Right renal cortex interstitium (tissue), 3 donors: ENCODE measurements at regions not wholly inside any gene's neighbourhood (a gene's known extent, or its start where the extent isn't known, plus 50 kb on each side); places are given as distances from the start of the nearest gene placed in this dataset.

Experiments
- DNase-seq, 3 donors: peaks; one replicate each; pipeline ENCODE4 v3.0.0-alpha.2; 2013; ENCODE audit warnings: low read depth in 3 of 3, low spot score in 2 of 3

DNA sequence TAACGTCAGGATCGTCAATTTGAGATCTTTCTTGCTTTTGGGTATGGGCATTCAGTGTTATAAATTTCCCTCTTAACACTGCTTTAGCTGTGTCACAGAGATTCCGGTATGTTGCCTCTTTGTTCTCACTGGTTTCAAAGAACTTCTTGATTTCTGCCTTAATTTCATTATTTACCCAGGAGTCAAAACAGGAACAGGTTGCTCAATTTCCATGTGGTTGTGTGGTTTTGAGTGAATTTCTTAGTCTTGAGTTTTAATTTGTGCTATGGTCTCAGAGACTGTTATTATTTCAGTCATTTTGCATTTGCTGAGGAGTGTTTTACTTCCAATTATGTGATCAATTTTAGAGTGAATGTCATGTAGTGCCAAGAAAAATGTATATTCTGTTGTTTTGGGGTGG lies 153.1 kb downstream of the PCDH17 start:
- DNase-seq = no peak

DNA sequence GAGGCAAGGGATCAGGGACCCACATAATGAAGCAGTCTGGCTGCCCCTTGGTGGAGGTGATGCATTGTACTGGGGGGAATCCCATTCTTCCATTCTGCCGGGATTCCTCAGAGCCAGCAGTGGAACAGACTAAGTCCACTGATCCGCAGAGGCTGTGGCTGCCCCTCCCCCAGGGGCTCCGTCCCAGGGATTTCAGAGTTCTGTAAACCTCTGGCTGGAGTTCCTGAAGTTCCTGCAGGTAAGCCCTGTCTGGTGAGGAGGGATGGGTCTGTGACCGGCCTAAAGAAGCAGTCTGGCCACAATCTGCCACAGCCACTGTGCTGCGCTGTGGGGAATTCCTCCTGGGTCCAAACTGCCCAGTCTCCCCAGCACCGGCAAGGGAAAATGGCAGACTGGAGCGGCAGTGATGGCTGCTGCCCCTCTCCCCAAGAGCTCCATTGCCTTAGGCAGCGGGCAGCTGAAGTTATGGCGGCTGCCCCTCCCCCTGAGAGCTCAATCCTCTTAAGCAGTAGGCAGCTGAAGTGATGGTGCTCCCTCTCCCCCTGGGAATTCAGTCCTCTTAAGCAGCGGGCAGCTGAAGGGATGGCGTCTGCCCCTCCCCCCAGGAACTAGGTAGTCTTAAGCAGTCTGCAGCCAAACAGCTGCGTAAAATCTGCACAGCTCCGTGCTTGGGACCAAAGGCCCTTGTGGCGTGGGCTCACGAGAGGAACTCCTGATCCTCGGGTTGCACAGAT lies 155.7 kb downstream of the PCDH17 start:
- no peak for DNase-seq

DNA sequence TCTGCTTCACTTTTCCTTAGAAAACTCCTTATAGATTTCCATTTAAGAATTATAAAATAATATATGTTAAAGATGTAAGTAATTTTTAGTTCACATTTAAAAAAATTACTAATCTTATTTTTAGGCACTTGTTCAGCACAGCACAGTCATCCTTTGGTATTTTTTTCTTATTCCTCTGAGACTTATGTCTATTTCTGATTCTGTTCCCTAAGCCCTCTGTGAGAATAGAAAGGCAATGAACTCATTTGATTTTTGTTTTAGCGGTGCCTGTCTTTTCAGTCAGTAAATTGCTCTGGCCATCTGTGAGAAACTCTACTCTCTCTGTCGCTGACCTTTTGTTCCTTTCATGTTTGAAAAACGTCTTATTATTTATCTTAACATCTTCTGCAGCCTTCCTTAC lies 168.1 kb downstream of the PCDH17 start:
- no peak for DNase-seq

DNA sequence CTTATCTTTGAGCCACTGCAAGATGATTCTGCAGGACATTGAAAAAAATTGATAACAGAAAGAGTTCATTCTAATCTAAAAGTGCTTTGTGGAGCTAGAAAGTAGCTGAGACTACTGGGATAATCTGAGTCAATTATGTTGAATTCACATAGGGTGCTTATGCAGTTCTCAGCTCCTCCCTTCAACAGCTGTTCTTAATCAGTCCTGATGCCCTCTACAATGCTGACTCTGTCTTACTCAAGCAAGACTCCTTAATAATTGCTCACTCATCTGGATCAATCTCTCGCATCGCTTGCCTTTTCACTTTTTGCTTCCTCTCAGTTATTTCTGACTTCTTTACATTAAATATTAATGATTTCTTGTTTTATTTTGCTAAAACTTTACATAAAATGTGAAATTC lies 182.1 kb downstream of the PCDH17 start:
- no peak for DNase-seq

DNA sequence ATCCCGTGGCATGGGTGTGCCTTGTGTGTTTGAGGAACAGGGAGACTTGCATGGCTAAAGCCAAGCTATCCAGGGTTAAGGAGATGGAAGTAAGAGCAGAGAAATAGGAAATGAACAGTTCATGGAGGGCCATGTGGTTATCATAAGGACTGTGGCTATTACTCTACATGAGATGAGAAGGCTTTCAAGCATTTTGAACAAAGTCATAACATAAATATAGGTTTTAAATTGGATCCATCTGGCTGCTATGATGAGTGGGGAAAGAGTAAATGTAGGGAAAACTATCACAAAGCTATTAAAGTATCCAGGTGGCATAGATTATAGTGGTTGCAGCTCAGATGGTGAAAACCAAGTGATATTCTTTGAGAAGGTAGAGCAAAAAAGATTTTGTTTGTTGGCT lies 184.1 kb downstream of the PCDH17 start:
- no peak for DNase-seq

DNA sequence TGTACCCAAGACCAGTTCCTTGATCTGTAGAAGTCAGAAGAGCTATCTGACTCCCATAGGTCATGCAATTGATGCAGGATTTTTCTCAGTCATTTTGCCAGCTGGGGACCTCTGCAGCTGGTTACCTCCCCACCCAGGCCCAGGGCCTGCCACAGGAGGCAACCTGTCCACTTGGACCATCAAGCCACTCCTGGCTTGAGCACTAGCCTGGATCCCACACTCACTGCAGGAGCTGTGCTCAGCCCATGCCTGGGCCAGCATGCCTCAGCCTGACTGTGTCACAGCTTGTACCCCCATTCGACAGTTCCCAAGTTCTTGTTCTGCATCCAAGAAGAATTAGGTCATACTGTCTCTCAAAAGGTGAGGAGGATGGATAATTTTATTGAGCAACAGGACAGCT lies 189.4 kb downstream of the PCDH17 start:
- no peak for DNase-seq

DNA sequence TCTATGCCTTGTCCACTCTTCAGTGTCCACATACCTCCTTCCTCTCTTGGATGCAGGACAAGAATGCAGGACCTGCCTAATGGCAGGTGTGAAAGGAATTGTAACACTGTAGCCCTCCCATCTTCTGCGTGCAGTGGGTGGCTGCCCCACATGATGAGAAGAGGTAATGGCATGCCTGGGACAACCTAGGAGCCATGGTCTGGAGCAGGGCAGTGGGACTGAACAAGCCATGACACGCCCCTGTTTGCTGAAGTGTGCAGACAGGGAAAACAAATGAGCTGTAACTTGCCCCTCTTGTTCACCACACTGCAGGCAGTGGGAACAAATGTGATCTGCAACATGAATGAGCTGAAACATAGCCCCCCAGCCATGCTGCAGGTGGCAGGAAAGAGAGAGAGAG lies 192.2 kb downstream of the PCDH17 start:
- DNase-seq = no peak

DNA sequence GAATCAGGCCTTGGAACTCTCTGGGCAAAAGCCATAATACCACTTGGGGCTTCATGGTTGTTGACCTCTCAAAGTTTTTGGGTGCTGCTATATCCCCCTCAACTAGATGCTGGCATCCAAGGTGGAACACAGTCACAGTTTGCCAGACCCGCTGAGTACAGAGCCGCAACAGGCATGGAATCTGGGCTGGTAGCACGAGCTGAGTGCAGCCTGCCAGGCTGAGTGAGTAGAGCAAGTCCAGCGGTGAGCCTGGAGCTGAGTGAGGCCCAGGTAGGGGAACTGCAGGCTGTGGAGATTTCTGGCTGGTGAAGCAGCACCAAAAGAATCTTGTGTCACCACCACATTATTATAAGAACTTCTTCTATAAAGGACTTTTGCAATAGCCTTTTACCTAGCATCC lies 192.6 kb downstream of the PCDH17 start:
- no peak for DNase-seq

DNA sequence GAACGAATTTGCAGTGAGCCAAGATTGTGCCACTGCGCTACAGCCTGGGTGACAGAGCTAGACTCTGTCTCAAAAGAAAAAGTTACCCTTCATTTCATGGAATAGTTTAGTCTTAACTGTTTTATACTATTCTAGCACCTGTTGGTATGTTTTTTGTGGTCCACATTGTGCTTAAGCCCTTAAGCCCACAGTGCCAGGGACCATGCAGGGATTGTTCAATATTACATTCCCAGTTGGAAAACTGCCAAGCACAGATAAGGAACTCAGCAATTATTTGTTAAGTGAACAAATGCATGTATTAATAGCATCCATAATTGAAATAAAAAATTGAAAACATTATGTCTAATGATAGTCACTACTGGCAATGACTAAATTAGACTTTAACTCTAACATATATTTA lies 193.5 kb downstream of the PCDH17 start:
- DNase-seq = no peak

DNA sequence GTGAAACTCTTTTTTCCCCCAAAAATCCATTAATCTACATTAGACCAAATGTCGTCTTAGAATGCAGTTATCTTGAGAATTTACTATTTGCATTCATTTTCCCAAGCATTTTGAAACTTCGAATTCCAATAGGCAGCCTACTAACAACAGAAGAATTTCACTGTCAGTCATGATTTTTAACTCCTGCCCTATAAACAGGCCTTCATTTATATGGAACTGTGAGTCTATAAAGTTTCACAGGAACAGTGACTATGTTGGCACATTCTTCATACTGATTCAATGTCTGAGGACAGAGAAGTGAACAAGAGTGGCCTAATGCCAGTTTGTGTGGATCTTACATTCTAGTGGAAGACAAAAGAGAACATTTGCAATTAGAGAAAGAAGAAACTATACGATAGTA lies 198.0 kb downstream of the PCDH17 start:
- DNase-seq = no peak

DNA sequence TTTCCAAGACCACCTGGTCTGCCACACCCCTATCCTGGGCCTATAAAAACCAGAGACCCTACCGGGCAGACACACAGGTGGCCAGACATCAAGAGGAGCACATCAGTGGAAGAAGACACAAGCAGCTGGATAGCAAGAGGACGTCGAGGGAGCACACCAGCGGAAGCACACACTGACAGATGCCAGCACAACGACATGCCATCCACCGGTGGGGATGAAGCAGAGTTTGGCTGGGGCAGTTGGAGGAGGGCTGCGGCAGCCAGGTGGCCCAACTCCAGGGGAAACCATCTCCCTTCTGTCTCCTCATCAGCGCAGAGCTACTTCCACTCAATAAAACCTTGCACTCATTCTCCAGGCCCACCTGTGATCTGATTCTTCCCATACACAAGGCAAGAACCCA lies 200.6 kb downstream of the PCDH17 start:
- DNase-seq = no peak

DNA sequence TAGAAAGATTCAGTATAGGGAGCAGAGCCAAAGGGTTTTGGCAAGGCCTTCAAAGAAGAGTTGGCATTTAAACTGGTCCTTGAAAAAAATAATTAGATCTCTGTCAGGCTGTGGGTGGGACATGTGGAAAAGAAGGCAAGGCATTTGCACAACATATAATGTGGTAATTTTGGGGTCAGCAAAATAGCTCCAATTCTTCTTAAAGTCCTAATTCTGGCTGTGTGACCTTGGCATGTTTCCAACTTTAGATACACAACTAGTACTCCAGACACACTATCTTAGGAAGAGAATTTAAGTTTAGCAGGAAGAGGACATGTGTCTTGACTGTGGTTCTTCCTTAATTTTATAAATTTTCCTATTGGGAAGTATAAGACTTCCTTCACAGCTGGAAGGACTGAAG lies 206.3 kb downstream of the PCDH17 start:
- DNase-seq = no peak

DNA sequence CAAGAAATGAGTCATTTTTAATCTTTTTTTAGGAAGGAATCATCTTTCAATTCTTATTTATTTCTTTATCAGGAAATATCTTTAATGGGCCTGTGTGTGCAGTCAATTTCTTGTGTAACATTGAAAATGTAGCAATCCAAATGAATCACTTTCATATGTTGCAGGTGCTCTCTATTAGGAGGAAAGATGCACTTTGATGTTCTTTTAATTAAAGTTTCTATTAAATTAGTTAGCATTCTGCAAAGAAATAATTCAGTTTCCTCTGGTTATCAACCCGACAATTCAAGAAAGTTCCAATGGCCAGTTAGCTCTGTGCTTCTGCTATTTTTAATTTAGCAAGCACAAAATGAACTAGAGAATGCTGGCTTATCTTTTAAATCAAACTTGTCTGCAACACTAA lies 212.0 kb downstream of the PCDH17 start:
- no peak for DNase-seq

DNA sequence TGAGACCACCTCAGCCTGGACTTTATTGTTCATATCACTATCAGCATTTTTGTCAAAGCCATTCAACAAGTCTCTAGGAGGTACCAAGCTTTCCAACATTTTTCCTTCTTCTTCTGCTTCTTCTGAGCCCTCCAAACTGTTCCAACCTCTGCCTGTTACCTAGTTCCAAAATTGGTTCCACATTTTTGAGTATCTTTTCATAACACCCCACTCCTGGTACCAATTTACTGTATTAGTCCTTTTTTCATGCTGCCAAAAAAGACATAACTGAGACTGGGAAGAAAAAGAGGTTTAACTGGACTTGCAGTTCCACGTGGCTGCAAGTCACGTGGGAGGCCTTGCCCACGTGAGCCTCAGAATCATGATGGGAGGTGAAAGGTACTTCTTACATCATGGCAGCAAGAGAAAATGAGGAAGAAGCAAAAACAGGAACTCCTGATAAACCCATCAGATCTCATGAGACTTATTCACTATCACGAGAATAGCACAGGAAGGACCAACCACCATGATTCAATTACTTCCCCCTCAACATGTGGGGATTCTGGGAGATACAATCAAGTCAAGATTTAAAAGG lies 215.1 kb downstream of the PCDH17 start:
- DNase-seq = no peak

DNA sequence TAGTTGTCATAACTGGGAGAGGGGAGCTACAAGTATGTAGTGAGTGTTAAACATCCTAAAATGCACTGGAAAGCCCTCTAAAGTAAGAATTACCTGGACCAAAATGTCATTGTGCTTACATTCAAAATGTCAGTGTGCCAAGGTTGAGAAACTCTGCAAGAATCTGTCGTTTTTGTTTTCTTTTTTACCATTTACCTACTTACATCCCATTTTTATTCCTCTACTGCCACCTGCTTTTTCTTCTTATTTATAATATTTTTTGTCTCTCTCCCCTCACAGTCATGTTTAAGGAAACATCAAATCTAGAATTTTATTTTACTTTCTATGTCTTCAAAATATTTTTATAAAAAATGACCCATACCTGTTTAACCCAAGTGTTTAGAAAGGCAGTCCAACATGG lies 226.4 kb downstream of the PCDH17 start:
- no peak for DNase-seq

DNA sequence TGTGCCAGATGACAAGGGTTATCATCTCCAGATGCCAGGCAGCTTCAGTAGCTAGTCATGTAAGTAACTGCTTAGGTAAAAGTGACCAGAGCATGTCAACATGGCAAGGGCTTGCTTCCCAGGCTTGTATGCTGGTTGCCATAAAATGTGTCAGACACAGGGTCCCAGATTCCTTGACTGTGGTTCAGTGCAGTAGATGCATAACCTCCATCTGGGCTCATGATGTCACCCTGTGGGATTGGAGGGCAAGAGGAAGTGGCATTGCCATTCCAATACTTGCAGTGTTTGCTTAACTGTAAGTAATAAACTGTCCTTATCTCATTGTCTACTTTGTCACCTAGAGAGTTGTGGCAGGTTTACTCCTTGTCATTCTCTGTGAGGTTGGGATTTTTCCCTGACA lies 226.8 kb downstream of the PCDH17 start:
- DNase-seq = no peak

DNA sequence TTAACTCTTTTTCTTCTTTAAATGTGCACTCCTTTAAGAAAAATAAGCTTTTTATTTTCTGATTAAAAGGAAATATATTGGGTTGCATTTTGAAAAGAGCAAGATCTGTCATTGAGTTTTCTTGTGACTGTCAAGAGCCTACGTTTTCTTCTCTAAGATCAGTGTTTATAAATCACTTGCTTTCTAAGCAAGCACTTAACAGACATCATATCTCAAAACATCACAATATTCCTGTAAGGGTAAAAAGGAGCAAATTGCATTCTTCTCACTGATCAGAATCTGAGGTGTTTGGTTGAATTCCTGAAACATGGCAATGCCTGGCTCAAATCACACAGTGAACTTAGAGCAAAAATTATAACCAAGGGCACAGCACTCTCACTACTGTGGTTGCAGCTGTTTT lies 231.3 kb downstream of the PCDH17 start:
- DNase-seq = no peak

DNA sequence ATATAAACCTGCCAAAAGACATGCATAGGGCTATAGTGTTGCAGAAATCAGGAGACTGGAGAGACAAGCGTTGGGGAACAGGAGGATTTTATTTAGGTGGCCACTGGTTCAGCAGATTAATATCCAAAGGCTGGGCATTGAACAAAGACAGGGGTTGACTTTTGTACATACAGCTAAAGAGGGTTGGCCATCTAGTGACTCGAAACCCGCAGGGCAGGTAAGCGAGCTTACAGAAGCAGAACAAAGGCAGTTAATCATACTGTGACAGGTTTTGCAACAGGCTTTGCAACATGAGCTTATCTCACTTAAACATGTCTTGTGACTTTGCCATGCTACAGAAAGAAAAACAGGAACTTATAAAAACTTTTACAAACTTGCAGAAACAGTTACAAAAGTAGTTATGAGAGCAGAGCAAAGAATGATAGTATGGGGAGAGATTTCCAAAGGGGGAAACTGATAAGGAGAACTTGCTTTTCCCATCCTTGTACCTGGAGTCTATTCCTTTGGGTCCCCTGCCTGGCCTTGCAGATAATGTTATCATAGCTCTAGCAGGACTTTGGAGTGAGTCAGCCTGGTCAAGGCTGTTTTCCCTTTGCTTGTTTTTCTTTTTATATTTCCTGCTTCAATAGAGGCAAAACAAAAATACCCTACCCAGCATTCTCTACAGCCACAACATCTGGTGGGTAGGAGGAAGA lies 234.2 kb downstream of the PCDH17 start:
- no peak for DNase-seq

DNA sequence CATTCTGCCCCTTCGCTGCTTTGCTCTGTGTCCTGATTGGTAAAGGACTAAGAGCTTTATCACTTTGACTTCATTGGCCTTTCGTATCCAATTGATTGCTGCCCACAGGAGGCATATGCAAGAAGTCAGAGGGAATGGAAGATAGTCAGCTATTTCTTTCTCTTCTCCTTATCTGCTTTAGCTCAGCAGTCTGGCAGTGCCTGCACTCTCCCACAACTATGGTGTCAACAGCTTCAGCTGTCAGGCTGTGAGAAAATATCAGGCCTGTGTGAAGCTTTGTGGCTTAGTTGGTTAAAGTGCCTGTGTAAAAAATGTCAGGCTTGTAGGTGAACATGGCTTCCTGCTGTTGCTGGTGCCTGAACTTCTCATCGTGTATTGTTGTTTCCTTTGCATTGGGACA lies 243.0 kb downstream of the PCDH17 start:
- no peak for DNase-seq

DNA sequence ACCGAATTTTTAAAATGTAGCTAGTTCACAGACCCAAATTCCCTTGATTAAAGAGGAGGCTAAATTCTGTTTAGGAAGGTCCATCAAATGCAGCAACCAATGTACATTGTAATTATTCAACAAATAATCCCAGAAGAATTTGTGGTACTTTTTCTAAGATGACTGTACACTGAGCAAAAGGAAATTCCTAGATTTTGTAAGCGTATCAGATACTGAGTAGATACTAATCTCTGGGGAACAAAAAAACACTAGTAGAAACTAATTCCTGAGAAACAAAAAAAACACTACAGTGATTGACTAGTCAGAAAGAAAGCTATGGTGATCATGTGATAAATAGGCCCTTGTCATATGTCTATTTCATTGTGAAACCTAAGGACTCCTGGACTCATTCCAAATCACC lies 246.1 kb downstream of the PCDH17 start:
- no peak for DNase-seq

DNA sequence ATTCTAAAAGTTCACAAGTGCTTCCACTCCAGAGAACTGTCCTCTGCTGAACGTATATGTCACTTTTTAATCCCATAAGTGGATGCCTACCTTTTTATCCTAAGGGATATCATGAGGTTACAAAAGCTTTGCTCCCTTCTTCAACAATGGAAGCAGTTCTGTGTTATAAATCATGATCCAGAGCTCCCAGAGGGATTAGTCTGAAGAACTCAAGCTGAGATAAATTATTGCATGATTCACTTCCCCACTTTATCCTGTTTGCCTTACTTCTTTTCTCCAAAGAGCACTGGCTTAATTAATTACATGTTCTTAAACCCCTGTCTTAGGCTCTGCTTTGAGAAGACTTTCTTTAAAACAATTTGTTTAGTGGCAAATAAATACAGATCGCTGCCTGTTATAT lies 246.7 kb downstream of the PCDH17 start:
- DNase-seq = no peak

DNA sequence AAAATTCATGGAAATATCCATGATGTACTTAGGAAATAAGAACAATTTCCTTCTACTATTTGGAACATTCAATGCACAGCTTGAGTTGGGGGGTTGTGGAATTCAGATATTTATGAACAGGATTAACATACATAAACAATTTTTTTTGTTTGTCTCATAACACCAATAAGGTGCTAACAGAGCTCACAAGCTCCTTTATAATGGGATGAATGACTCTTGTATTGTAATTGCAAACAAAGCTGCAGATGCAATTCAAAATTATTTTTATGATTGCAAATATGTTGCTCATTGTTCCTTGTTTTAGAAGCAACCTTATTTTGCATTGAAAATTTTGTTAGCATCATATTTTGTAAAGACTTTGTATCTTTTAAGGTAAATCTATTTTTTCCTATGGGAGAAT lies 265.7 kb downstream of the PCDH17 start:
- no peak for DNase-seq
